Neural progenitor cell (in vitro differentiated cells): ENCODE measurements at regions not wholly inside any gene's neighbourhood (a gene's known extent, or its start where the extent isn't known, plus 50 kb on each side); places are given as distances from the start of the nearest gene placed in this dataset.

Source experiments
- DNase-seq: peaks from one replicate; pipeline ENCODE4 v3.0.0-alpha.2; 2016; ENCODE audit warnings: low spot score
- H2AFZ ChIP-seq: fragments of 200-600 bp; sonication (generic); replicated peaks from 2 replicates; pipeline ENCODE4 v1.6.1; 2016; ENCODE audit warnings: antibody characterized with exemption
- H3F3A ChIP-seq: fragments of 200-600 bp; sonication (generic); 2 replicates; pipeline ENCODE4 v1.6.1; 2016; ENCODE audit warnings: antibody characterized with exemption, low read depth
- H3K27ac ChIP-seq: fragments of 200-600 bp; sonication (generic); 2 replicates; pipeline ENCODE4 v1.5.1; 2016; ENCODE audit warnings: mild to moderate bottlenecking
- H3K27me3 ChIP-seq: fragments of 200-600 bp; sonication (generic); 2 replicates; pipeline ENCODE4 v1.6.1; 2016; ENCODE audit warnings: mild to moderate bottlenecking, moderate library complexity
- H3K36me3 ChIP-seq: fragments of 200-600 bp; sonication (generic); 2 replicates; pipeline ENCODE4 v1.5.1; 2016
- H3K4me1 ChIP-seq: fragments of 200-600 bp; sonication (generic); 2 replicates; pipeline ENCODE4 v1.6.1; 2016; ENCODE audit warnings: mixed run types
- H3K4me2 ChIP-seq: fragments of 200-600 bp; sonication (generic); 2 replicates; pipeline ENCODE4 v1.6.1; 2016
- H3K4me3 ChIP-seq: fragments of 200-600 bp; sonication (generic); 2 replicates; pipeline ENCODE4 v1.5.1; 2016
- H3K79me2 ChIP-seq: fragments of 200-600 bp; sonication (generic); 2 replicates; pipeline ENCODE4 v1.6.1; 2016; ENCODE audit warnings: low read depth
- H3K9ac ChIP-seq: fragments of 200-600 bp; sonication (generic); 2 replicates; pipeline ENCODE4 v1.6.1; 2016
- H3K9me3 ChIP-seq: fragments of 200-600 bp; sonication (generic); 2 replicates; pipeline ENCODE4 v1.5.1; 2016; ENCODE audit warnings: low read depth
- H4K20me1 ChIP-seq: fragments of 200-600 bp; sonication (generic); 2 replicates; pipeline ENCODE4 v1.6.1; 2016; ENCODE audit warnings: low read depth
- H3K27ac Mint-ChIP-seq: 3 replicates; pipeline ENCODE4 v1.8.0; 2021; ENCODE audit warnings: mixed read lengths
- H3K27me3 Mint-ChIP-seq: 2 replicates; pipeline ENCODE4 v1.8.0; 2022; ENCODE audit warnings: low read depth, mild to moderate bottlenecking, inconsistent platforms, moderate library complexity, mixed read lengths; ENCODE audit not compliant: insufficient read depth
- H3K36me3 Mint-ChIP-seq: 3 replicates; pipeline ENCODE4 v1.8.0; 2021; ENCODE audit warnings: mixed read lengths
- H3K4me1 Mint-ChIP-seq: 3 replicates; pipeline ENCODE4 v1.8.0; 2021; ENCODE audit warnings: mixed read lengths
- H3K4me3 Mint-ChIP-seq: 3 replicates; pipeline ENCODE4 v1.8.0; 2021; ENCODE audit warnings: mild to moderate bottlenecking, moderate library complexity, mixed read lengths
- H3K9me3 Mint-ChIP-seq: 3 replicates; pipeline ENCODE4 v1.8.0; 2020; ENCODE audit warnings: mixed read lengths
- EZH2 ChIP-seq: fragments of 200-600 bp; sonication (generic); IDR thresholded peaks from 2 replicates; pipeline ENCODE4 v1.6.1; 2017; ENCODE audit warnings: antibody characterized with exemption, mild to moderate bottlenecking, moderate library complexity
- EZH2phosphoT487 ChIP-seq: fragments of 200-600 bp; sonication (generic); IDR thresholded peaks from 2 replicates; pipeline ENCODE4 v1.6.1; 2017; ENCODE audit warnings: antibody characterized with exemption
- TF ChIP-seq, protein P1 (sequence below): fragments of 200-600 bp; sonication (generic); IDR thresholded peaks from 2 replicates; pipeline ENCODE4 v1.5.1; 2017; ENCODE audit warnings: antibody characterized with exemption, mild to moderate bottlenecking

DNA sequence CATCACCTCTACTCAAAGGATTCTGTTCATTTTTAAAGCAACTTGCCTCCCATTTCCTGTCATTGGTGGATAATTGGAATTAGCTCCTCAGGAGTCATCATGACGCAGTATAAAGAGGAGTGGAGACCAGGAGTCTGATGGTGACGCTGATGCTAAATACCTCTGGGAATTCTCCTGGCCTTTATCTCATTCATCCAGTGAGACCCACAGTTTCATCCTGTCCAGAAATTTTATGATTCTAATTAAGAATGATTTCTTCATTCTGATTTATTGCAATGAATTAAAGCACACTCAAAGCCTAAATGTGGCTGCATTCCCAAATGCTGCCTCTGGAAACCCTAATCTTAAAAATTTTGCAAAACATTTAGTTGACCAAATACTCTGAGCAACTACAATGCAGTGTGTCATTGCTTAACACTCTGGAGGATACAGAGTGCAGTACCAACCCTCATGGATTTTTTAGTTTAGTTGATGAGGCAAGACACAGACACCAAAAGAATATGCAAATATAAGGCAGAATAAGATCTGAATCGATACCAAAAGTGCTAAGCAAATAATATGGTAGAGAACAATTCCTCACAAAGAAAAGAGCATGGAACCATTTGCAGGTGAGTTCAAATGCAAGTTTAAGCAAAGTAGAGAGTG, 236.2 kb downstream of the ETAA1 start:
- DNase-seq: no peak
- Mint-ChIP-seq H3K9me3 (no peaks in the 10 kb centered on the region), H3K4me3 (no peak overlapping the region), H3K27me3 (no peaks in the 10 kb centered on the region), H3K4me1 (peaks cover 2% of the 10 kb centered on the region), H3K27ac (no peak overlapping the region), H3K36me3 (no peaks in the 10 kb centered on the region)
- Histone ChIP-seq H3K9me3 (no peaks in the 10 kb centered on the region), H3K4me3 (no peak overlapping the region), H3K9ac (no peak overlapping the region), H3K36me3 (no peaks in the 10 kb centered on the region), H3F3A (no peaks in the 10 kb centered on the region), H3K27ac (no peak overlapping the region), H3K4me1 (no peaks in the 10 kb centered on the region), H3K27me3 (no peaks in the 10 kb centered on the region), H2AFZ (no peak overlapping the region), H3K4me2 (no peak overlapping the region), H4K20me1 (no peaks in the 10 kb centered on the region), H3K79me2 (no peaks in the 10 kb centered on the region)
- no peak for TF ChIP-seq EZH2phosphoT487
- TF ChIP-seq, protein P1, sequence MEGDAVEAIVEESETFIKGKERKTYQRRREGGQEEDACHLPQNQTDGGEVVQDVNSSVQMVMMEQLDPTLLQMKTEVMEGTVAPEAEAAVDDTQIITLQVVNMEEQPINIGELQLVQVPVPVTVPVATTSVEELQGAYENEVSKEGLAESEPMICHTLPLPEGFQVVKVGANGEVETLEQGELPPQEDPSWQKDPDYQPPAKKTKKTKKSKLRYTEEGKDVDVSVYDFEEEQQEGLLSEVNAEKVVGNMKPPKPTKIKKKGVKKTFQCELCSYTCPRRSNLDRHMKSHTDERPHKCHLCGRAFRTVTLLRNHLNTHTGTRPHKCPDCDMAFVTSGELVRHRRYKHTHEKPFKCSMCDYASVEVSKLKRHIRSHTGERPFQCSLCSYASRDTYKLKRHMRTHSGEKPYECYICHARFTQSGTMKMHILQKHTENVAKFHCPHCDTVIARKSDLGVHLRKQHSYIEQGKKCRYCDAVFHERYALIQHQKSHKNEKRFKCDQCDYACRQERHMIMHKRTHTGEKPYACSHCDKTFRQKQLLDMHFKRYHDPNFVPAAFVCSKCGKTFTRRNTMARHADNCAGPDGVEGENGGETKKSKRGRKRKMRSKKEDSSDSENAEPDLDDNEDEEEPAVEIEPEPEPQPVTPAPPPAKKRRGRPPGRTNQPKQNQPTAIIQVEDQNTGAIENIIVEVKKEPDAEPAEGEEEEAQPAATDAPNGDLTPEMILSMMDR: no peak
- no peak for TF ChIP-seq EZH2

DNA sequence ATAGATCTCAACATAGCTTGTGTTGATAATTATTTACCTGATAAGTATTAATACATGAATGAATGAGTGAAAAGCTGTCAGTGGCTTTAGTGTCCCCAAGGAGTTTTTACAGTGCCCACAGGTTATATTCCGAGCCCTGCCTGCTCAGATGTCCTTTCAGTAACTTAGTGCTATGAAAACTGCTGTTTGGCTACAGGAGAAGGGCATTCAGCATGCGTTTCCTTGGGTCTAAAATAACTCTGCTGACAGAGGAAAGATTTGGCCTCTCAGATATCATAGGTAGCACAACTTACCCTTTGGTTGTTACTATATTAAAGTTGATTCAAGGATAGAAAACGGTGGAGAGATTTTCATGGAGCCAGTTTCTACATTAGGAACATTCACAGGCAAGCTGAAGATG, 241.0 kb downstream of the ETAA1 start:
- H3K36me3 Mint-ChIP-seq: no peaks in the 10 kb centered on the region
- no peaks in the 10 kb centered on the region for H3K79me2 ChIP-seq
- H3K9me3 Mint-ChIP-seq: no peaks in the 10 kb centered on the region

DNA sequence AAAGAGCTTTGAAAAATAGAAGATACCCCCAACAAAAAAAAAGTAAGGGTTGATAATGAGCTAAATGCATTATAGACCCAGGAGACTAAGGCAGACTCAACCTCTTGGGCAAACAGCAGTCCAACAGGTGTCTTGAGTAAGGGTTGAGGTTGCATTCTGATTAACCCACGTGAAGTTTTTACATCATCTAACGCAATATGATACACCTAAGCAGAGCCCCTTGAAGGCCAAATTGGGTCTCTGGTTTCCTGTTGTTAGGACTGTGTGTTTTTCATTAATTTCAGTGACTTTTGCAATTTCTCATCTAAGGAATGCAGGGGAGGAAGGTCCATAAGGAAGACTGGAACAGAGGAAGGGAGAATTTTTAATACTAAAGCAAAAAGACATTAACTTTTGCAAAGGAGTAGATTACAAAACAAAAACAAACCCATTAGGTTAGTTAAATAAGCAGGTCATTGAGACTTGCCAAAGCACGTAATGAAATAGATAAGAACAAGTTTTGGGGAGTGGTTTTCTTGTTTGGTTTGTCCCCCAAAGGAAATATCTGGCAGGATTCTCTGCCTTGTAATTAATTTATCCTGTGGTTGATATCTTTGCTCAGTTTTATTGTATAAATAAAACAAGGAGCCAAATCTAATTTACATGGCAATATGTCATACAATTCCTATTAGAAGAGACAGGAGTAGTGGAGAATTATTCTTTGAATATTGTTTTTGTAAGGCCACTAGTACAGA, 244.3 kb downstream of the ETAA1 start:
- H3K9ac ChIP-seq: no peak overlapping the region
- no peaks in the 10 kb centered on the region for H3K4me1 Mint-ChIP-seq
- H3K9me3 Mint-ChIP-seq: no peaks in the 10 kb centered on the region
- no peak overlapping the region for H3K4me3 ChIP-seq
- H3K36me3 Mint-ChIP-seq: no peaks in the 10 kb centered on the region
- no peaks in the 10 kb centered on the region for H3K79me2 ChIP-seq
- no peaks in the 10 kb centered on the region for H3F3A ChIP-seq
- no peak overlapping the region for H3K4me3 Mint-ChIP-seq
- DNase-seq: no peak
- H3K9me3 ChIP-seq: no peaks in the 10 kb centered on the region
- no peaks in the 10 kb centered on the region for H3K27me3 Mint-ChIP-seq
- no peak overlapping the region for H3K4me2 ChIP-seq
- H3K4me1 ChIP-seq: no peaks in the 10 kb centered on the region
- H3K27ac ChIP-seq: no peak overlapping the region
- no peaks in the 10 kb centered on the region for H3K36me3 ChIP-seq
- H3K27me3 ChIP-seq: no peaks in the 10 kb centered on the region
- no peak overlapping the region for H3K27ac Mint-ChIP-seq
- H4K20me1 ChIP-seq: no peaks in the 10 kb centered on the region
- no peak for TF ChIP-seq EZH2
- TF ChIP-seq, protein P1: no peak
- TF ChIP-seq EZH2phosphoT487: no peak
- no peak overlapping the region for H2AFZ ChIP-seq

More for the DNA sequence above, 241.0 kb downstream of the ETAA1 start:
- no peak overlapping the region for H2AFZ ChIP-seq
- H3K27ac ChIP-seq: no peak overlapping the region
- H3K27me3 ChIP-seq: no peaks in the 10 kb centered on the region
- no peaks in the 10 kb centered on the region for H3K4me1 ChIP-seq
- no peaks in the 10 kb centered on the region for H3K36me3 ChIP-seq
- H3F3A ChIP-seq: no peaks in the 10 kb centered on the region
- no peak overlapping the region for H3K4me3 ChIP-seq
- no peak for DNase-seq
- TF ChIP-seq EZH2phosphoT487: no peak
- TF ChIP-seq EZH2: no peak
- TF ChIP-seq, protein P1: no peak
- Mint-ChIP-seq H3K4me3 (no peak overlapping the region), H3K27ac (no peak overlapping the region), H3K27me3 (no peaks in the 10 kb centered on the region), H3K4me1 (no peaks in the 10 kb centered on the region)
- no peak overlapping the region for H3K4me2 ChIP-seq
- H4K20me1 ChIP-seq: no peaks in the 10 kb centered on the region
- H3K9ac ChIP-seq: no peak overlapping the region
- no peaks in the 10 kb centered on the region for H3K9me3 ChIP-seq
